HG02588 (cell line): ENCODE measurements at regions not wholly inside any gene's neighbourhood (a gene's known extent, or its start where the extent isn't known, plus 50 kb on each side); places are given as distances from the start of the nearest gene placed in this dataset.
"Not testable (repeated sequence)": the region's sequence is repeated elsewhere in the genome, so short reads cannot be mapped to it uniquely, and the experiment has no call there.

ENCODE experiments used
- ATAC-seq: cut with Tn5 transposase; IDR thresholded peaks from one replicate; pipeline ENCODE4 v1.9.1; 2021; ENCODE audit warnings: mild to moderate bottlenecking, moderate library complexity; ENCODE audit not compliant: unreplicated experiment

DNA sequence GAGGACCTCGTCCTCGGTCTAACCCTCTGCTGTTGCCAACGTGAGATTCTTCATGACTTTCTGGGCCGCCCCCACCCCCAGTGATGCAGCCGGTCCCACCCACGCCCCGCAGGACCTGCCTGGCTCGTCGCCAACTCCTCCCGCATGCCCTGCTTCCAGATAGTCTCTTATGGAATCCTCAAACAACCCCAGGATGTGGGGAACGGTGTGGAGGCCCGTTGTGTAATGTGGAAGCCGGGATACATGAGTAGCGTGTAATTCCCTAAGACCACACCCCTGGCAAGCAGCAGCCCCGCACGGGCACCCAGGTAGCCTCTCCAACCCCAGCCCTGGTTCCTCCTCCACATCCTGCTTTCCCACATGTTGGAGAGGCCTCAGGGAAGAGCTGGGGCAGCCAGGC lies 275.9 kb downstream of the C16orf95 start:
- no peak for ATAC-seq

DNA sequence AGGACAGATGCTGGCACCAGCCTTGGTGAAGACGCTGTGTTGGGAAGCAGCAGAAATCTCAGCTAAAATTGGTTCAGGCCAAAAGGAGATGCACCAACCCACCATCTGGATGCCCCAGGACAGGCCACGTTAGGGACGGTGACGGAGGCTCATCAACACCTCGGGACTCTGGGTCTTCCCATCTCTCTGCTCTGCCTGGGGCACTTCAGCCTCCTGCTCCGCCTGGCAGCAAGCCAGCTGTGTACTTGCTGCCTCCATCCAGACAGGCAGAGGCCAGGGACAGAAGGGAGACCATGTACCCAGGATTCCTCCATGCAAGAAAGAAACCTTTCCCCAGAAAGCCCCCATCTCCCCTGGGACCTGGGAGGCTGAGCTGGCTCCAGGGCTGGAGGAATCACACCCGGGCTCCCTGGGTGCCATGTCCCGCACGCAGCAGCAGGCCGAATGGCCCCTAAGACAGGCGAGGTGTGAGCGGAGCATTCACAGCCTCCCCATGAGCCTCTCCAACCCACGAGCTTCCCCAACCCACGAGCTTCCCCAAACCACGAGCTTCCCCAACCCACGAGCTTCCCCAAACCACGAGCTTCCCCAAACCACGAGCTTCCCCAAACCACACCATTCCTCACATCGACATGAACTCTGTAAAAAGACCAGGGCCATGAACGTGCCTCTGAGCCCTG lies 274.5 kb downstream of the C16orf95 start:
- no peak for ATAC-seq

DNA sequence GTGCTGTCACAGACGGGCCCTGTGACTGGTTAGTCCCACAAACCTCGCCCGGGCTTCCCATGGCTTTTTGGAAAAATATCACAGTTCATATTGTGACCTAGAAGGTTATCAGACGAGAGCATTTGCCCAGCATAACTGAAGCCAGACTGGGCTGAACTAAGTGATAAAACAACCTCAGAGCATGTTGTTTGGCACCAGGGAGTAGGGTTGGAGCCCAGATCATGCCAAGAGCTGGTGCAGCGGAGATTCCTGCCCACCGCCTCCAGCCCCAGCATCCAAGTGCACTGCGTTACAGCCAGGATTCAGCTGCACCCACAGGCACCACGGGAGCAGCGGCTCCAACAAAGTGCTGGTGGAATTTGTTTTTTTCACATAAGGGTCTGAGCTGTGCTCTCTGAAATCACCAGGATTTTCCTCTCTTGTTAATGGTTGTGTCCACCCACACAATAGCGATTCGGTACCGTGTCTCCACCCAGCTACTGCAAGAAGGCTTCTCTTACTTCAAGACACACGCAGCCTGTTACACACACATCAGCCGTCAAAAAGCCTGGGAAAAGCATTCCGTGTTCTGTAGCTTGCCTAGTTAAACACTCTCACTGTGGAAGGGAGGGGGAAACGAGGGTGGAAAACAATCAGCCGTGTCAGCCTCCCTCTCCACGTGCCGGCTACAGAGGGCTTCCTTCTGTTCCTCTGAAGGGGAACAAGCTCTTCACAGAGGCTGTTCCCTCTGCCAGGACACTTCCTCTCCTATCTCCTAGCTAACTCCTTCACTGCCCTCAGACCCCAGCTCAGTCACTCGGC lies 273.8 kb downstream of the C16orf95 start:
- no peak for ATAC-seq

DNA sequence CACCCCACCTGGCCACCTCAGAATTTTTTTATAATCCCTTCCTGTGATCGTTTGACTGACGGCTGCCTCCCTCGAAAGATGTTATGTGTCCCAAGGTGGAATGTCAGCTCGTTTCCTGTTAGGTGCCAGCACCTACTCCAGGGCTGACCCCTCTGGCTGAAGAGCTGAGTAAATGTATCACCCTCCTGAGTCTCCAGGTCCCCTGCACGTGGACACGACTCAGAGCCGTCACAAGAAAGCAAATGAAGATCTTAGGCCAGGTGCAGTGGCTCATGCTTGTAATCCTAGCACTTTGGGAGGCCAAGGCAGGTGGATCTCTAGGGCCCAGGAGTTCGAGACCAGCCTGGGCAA lies 273.2 kb downstream of the C16orf95 start:
- ATAC-seq: no peak

DNA sequence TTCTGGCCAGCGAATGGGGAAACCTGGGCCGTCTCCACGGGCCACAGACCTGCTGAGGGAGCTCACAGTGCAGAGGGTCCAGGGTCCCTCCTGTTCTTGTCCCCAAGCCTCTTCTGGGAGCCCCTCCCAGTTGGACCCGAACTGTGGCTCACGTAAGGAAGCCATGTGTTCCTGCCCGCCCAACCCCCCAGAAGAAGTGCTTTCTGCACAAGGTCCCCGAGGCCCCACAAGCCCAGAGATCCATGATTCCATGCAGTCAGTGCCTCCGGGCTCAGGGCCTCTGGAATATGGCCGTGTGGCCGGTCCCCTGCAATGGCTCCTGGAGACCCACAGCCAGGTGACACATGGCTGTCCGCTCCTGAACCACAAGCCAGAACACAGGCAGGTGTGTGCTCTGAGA lies 272.4 kb downstream of the C16orf95 start:
- ATAC-seq: no peak

DNA sequence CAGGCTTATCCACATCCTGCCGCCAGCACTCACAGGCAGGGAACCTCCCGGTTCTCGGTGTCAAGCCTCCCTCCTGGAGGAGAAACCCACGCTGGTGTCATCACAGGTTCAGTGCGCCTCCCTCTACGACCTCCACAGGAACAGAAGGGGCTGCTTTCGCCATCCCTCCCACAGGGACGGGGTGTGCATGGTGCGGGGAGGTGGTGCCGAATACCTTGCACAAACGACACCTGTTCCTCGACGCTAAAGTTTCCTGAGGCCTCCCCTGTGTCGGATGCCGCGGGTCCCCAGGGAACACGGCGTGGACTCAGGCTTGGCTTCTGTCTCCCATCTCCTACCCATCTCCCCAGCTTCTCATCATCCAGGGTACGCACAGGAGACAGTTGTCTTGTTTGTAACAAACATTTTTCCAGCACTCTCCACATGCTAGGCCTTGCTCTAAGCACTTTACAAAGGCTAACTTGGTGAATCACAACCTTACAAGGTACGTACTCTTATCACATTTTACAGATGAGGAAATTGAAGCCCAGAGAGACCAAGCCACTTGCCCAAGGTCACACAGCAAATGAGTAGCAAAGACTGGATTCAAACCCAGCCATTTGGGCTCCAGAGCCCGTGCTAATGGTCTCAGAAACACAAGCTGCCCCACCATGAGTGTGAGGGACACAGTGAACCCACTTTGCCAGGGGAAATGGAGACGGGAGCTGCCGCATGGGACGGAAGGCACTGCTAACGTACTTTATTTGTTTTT lies 271.6 kb downstream of the C16orf95 start:
- ATAC-seq: no peak

DNA sequence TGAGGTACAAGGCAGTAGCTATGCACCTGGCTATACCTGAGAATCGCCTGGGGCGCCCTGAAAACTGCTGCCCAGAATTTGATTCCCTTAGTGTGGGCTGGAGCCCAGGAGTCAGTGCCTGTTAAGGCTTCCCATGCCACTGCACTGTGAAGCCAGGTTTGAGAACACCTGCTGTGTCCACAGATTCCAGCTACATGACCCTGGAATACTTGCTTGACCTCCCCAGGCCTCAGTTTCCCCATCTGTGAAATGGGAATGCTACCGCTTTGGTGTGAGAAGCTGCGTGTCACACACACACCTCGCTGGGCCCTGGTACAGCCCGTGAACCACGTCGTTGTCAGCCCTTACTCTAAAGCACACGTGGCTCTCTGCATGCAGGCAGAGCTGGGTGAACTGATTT lies 271.0 kb downstream of the C16orf95 start:
- no peak for ATAC-seq

DNA sequence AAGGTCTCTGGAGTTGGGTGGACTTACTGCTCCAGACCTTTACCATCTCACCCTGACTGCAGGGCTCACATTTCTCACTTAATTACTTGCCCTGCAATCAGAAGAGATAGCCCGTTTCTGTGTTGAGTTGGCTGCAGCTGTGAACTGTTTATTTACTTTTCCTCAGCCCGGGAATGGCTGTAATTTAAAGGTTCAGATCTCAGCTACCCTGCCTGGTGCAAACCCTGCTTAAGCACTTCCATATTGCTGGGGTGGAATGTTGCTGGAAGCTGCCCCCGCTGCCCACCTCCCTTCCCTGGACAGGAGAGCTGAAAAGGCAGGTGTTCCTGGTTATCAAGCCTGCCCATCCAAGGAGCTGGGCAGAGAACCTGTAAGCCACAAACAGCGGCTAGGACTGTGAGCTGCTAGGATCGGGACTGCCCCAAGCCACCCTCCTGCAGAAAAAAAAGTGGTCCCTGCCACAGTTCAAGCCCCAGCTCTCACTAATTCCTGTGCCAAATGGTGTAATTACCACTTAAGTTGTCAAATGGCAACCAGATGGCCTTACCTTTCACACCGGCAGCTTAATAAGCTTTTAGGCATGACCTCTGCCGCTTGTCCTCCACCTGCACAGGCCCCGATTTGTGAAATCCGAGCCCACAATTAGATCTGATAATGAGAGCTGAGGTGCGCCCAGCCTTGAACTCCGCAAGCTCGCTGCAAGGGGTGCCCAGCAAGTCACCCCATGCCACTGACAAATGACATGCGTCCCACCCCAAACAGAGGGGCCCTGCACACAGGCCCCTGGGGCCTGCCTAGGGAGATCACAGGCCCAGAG lies 269.8 kb downstream of the C16orf95 start:
- no peak for ATAC-seq

DNA sequence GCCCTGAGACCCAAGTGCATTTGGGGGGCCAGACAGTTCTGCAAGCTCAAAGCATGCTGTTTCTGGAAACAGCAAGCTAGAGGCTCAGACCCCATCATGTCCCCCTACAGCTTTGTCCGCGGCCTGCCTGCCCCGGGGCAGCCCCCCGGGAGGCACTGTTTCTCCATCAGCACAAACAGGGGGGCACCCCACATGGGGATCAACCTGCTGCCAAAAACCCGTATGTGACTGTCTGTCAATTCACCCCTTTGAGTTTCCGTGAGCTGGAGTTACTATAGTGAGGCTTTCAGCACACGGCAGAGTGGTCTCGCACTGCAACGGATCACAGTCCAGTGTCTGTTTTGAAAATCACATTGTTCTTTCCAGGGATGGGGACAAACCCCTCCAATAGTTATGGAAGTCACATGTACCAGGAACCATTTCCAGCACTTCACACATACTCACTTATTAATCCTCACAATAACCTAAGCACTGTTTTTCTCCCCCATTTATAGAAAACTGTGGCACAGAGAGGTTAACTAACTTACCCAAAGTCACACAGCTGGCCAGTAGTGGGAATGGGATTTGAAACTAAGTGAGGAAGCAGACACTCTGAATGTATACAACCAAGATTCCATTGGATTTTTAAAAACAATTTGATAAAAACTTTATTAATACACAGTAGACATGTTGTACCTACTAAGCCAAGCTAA lies 269.0 kb downstream of the C16orf95 start:
- ATAC-seq: no peak

DNA sequence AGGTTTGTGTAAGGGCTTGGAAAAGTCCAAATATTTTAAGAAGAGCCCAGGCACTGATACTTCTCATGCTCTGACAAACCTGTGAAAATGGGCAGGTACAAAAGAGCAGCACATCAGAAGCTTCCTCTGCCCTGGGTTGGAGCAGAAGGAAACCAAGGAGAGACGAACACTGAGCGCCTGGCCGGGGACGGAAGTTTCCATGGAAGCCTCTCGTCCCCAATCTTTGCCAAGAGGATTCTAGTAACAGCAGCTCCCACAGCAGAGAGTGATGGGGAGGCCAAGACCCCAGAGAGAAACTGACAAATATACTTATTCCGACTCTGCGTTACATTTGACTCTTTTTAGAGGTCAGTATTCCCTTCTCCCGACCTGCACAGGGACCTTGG lies 268.5 kb downstream of the C16orf95 start:
- no peak for ATAC-seq

DNA sequence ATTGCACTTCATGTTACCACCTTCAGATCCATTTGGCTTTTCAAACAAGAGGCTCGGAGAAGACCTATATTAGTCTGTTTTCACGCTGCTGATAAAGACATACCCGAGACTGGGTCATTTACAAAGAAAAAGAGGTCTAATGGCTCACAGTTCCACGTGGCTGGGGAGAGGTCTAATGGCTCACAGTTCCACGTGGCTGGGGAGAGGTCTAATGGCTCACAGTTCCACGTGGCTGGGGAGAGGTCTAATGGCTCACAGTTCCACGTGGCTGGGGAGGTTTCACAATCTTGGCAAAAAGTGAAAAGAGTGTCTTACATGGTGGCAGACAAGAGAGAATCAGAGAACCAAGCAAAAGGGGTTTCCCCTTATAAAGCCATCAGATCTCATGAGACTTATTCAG lies 268.0 kb downstream of the C16orf95 start:
- not testable (repeated sequence) for ATAC-seq

DNA sequence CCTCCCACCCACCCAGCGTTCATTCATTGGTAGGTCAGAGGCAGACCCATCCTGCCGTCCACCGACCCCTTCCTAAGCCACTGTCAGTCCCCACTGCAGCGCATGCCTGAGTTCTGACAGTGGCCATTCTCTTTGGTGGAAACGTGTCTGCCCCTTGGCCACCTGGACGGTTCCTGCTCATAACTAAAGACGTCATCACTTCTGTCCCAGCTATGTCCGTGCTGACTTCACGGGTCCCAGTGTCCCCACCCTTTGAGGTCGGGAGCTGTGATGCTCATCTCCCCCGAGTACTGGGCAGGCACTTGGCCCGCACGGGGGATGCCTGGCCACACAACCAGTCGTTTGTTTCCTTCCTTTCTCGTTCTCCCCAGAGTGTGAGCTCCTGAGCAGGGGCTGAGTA lies 267.1 kb downstream of the C16orf95 start:
- no peak for ATAC-seq

DNA sequence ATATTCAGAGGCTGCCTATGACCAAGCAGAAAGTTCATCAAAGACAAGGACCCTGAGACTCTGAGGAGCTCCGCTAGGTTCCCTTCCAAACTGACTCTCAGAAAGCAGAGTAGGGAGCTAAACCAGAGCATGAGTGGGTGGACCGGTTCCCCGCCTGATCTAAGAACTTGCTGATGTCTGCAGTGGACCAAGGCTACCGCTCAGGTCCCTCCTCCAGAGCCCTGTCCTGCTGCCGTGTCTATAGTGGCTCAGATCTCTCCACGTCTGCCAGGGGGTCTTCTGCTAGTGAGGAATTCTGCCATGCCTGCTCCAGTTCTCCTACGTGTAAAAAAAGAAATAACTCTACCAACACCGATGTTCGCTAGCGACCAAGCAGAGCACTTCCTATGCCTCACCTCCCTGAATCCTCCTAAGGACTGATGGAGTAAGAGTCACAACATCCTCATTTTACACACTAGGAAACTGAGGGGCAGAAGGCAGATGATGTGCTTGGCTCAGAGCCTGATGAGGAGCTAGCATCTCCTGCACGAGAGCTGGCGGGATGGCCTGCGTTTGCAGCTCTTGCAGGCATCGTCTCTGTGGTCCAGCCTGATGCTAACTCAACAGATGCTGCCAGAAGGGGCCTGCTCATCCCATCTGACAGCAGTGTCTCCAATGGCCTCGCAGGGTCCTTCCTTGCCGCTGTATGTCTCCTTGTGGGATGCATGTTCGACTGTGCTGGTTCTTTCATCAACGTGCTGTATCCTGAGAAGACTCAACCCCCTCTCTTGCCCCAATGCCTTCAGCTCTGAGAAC lies 265.5 kb downstream of the C16orf95 start:
- ATAC-seq: no peak

DNA sequence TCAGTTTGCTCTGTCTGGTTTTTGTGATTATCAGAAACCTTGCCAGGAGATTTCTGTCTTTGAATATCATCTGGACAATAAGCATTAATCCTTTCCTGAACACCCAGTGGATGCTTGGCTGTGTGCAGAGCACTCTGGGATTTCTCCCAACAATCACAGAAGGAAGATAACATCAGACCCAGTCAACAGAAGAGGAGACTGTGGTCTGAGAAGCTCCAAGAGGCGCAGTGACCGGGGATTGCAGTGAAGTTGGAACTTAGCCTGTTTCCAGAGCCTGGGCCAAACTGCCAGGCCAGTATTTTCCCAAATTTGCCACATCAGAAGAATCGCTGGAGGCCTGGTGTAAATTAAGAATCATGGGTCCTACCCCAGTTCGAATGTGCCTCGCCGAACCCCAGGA lies 264.7 kb downstream of the C16orf95 start:
- ATAC-seq: no peak

DNA sequence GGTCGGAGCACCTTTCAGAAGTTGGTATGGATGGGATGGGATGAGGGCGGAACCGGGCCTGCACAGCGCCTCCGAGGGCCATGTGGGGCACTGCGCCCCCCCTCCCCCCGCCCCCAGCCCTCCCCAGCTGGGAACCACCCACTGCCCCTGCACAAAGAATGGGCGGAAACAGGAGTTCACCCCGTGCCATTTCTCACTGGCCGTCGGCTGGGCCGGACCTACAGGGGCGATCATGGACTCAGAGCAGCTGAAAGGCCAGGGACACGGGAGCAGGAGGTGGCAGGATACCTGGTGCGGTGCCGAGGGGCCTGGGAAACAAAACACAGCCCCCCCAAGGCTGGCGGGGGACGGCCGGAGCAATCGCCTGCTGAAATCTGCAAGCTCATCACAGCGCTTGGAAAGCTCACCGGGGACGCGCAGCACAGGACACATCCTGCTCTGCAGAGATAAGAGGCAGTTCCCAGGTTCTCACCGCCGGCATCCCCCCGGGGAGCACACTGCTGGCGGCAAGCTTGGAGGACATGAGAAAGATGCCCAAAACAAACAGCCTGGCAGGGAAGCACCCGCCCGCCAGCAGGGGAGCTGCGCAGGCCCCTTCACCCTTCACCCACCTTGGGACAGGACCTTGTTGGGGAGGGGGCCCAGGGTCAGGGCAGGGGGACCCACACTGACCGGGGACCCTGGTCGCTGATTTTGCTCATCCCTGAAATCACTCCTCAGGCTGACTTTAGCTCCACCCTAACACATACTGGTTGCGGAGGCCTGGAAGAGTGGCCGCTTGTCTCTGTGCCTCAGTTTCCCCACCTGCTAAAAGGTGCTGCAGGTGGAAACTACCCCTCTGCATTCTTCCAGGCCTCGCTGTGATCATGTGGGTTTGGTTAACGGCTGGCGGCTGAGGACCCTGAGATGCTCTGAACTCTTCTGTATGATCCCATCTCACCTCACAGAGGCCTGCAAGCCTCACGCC lies 263.9 kb downstream of the C16orf95 start:
- no peak for ATAC-seq

DNA sequence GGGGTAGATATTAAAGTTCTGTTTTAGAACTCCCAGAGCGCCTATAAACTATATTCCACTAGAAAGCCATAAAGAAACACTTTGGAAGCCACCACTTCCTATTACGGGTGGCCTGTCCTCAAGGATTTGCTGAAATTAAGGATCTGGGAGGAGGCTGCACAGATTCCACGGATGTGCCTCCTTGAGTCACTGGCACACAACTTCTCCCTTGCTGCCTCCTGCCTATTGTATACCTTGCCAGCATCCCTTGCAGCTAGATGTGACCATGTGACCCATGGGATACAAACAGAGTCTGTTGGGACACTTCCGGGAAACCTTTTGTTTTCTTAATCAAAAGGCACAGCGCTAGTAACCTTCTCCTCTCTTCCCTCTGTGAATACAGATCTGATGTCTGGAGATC lies 263.0 kb downstream of the C16orf95 start:
- no peak for ATAC-seq

DNA sequence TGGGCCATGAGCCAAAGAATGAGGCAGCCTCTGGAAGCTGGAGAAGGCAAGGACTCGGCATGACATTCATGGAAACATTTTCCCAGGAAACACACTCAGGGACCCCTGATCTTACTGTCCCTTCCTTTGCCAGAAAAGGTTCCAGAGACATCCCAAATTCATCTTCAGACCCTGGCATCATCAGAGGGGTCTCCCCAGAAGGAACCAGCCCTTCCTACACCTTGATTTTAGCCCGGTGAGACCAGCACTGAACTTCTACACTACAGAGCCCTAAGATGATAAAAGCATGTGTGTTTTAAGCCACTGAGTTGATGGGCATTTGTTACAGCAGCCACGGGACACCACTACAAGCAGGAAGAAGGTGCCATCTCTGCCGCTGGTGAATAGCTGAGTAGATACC lies 262.3 kb downstream of the C16orf95 start:
- ATAC-seq: no peak

DNA sequence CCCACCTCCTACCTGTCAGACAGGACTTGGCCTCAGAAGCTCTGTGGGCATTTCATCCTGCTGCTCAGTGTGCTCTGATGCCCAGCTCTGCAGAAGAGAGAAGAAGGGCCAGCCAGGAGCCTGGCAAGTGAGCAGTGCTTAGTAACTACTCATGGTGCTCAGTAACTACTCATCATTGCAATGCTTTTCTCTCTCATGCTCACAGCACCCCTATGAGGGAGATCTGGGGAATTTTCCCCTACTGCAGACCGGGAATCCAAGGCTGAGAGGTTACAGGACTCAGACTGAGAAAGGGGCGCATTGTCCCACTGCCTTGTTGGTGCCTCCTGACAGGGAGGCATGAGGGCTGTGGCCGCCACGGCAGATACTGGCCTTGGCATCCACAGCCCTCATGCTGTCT lies 261.1 kb downstream of the C16orf95 start:
- no peak for ATAC-seq

DNA sequence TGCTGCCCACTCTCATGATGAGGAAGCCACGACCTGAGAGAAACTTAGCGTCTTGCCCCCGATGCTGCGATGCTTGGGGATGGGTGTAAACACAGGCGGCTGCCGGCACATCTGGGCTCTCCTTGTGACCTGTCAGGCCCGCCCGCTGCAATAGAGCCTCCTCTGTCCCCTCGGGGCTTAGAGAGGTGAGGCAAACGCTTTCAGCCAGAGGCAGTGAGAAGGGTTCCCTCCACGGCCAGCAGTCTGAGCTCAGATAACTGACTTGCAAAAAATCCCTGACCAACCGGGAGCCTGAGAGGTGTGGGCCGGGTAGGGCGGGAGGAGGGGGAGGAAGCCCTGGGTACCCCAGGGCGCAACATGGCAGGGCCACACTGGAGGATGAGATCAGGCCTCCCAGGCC lies 260.6 kb downstream of the C16orf95 start:
- no peak for ATAC-seq
